NK-92 treated with Interleukin-12 subunit alpha and Interleukin-12 subunit beta, amount 100 ng/mL, for 24 hours (cell line): ENCODE measurements at regions not wholly inside any gene's neighbourhood (a gene's known extent, or its start where the extent isn't known, plus 50 kb on each side); places are given as distances from the start of the nearest gene placed in this dataset.
"Not testable (repeated sequence)": the region's sequence is repeated elsewhere in the genome, so short reads cannot be mapped to it uniquely, and the experiment has no call there.

ENCODE experiments used
- DNase-seq: peaks from one replicate; lab custom pipeline; 2025; lab: John Stamatoyannopoulos, UW

GRCh38 chr4:1561286-1561990 lies 122.7 kb downstream of the FAM53A start:
- no peak for DNase-seq

DNA sequence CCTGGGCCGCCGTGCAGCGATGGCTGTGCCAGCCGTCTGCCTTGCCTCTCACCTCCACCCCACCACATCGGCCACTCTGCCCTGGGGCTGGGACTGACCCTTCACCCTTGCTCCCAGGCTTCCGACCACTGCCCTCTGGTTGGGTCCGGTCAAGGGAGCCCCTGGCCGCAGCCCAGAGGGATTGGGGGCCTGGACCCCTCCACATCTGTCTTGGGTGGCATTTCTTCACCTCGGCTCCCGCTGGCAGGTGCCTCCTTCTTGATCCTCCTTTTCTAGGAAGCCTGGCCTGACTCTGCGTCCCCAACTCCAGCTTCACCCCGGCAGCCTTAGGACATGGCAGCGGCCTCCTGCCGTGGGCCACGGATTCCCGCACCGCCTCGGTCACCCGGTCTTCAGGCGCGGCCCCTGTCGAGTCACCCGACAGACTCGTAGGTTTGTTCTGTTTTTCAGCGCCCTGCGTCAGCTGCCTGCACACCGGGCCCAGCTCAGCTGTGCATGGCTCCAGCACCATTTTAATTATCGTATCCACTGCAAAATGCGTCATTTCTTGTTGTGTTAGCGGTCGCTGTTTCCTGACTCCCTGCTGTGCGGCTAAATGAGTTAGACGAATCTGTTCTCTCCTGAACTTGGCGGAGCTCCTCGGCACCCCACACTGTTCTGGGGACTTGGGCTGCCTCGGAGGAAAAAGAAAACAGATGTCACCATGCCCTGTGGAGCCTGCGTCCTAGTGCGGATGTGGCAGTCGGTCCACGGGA lies 124.0 kb downstream of the FAM53A start:
- no peak for DNase-seq

DNA sequence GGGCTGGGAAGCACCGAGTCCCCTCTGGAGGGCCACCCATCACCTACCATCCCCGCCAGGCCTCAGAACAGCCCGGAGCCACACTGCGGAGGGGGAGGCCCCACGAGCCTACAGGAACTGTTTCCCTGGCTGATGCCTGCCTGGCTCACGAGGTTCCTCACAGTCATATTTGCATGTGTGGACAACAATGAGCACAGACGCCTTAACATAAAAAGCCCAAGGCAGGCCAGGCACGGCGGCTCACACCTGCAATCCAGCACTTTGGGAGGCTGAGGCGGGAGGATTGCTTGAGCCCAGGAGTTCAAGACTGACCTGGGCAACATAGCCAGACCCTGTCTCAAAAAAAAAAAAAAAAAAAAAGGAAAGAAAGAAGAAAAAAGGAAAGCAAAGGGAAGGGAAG lies 125.9 kb downstream of the FAM53A start:
- no peak for DNase-seq

DNA sequence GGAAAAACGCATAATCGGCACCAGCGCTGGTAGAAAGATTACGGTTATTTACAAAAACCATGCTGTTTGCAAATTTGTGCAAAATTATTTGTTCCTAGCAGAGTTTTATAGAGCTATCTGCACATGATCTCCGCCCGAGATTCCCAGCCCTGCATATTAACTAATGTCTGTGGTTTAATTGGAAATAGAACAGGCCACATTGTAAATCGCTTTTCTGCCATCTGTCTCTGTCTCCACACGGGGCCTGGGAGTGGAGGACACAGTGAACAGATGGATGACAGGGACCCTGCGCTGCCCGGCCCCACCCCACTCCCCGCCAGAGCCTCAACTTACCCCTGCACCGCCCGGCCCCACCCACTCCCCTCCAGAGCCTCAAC lies 126.9 kb downstream of the FAM53A start:
- no peak for DNase-seq

DNA sequence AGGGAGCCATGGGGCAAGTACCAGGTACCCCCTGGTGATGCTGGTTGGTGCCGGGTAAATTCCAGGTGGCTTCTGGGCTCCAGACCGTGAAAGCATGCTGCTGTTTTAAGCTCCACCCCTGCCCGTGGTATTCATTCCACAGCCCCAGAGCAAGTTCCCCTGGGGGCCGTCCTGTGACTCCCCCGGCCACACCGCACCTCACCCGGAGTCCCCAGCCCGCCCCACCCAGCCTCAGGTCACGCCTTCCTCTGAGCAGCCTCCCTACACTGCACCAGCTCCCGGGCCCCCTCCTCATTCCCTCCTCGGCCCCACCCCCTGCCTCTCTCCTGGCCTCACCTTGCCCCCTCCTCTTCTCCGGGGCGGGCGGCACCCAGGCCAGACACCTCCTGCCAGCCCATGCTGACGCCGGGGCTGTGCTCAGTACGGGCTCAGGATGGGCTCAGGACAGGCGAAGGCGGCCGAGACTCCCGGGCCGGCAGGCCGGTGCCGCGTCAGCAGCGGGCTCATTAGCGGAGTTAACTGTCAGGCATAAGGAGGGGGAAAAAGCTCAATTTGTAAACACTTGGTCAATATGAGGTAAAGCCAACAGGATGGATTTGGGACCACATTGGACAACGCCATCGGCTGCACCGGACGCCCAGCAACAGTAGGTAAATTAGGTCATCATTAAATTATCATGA lies 127.4 kb downstream of the FAM53A start:
- no peak for DNase-seq

DNA sequence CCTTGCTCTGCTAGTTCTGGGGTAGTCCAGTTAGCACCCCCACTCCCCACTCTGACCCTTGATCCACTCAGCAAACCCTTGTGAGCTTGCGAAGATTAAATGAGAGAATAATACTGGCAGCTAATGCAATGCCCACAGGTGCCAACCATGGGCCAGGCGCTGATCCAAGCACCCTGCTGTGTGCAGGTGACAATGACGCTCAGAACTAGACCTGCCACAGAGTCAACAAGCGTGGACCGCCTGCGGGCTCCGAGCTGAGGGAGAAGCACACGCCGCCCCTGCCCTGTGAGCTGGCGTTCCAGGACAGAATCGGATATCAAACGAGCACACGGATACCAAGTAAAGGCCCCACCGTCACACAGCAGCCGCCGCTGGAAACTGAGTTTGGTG lies 129.2 kb downstream of the FAM53A start:
- DNase-seq = no peak

GRCh38 chr4:1554246-1554875 lies 129.8 kb downstream of the FAM53A start:
- no peak for DNase-seq

DNA sequence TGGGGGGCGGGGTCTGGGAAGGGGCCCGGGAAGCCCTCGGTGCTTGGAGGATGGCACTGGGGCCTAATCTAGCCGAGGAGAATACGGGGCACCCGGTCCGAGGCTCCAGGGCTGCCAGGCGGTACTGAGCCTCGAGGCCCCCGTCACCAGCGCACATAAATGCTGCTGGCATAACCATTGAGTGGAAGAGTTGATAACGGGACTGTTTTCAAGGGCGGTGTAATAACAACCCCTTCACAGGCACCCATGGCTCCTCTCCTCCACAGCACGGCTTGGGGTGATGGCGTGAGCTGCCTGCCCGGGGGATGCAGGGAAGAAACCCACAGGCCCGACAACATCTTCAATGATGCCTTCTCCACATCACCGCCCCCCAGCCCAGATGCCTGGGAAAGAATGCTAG lies 130.7 kb downstream of the FAM53A start:
- DNase-seq = no peak

GRCh38 chr4:1552451-1552850 lies 131.7 kb downstream of the FAM53A start:
- no peak for DNase-seq

DNA sequence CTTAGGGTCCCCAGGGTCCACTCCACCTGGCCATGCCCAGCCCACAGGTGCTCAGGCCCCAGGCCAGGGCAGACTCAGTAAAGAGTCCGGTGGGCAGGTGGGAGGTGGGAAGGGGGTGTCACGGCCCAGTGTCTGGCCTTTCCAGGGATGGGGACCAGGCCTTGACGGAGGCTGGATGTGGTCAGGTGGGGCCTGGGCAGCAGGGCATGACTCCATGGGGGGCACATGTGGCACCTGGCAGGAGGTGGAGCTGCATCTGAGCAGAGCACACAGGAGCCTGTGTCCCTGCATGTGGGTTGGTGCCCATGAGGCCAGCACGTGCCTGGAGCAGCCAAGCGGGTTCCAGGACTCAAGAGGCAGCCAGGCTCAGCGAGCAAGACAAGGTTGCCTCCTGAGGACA lies 132.9 kb downstream of the FAM53A start:
- no peak for DNase-seq

GRCh38 chr4:1550122-1551070 lies 133.7 kb downstream of the FAM53A start:
- no peak for DNase-seq

DNA sequence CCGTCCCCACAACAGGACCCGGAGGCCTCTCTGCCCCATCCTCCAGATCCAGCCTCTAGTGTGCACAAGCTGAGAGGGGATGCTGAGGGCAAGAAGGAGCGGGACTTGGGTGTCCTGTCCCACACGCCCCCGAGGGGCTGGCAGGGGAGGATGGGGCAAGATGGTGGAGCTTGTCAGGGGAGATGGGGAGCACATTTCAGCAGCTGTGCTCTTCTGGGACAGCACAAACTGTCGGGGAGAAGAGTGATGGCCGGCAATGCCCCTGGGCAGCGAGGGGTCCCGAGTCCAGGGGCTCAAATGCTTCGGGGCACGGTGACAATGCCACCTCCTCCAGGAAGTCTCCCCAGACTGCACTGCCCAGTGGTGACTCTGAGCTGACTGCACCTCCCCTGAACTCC lies 134.5 kb downstream of the FAM53A start:
- no peak for DNase-seq

DNA sequence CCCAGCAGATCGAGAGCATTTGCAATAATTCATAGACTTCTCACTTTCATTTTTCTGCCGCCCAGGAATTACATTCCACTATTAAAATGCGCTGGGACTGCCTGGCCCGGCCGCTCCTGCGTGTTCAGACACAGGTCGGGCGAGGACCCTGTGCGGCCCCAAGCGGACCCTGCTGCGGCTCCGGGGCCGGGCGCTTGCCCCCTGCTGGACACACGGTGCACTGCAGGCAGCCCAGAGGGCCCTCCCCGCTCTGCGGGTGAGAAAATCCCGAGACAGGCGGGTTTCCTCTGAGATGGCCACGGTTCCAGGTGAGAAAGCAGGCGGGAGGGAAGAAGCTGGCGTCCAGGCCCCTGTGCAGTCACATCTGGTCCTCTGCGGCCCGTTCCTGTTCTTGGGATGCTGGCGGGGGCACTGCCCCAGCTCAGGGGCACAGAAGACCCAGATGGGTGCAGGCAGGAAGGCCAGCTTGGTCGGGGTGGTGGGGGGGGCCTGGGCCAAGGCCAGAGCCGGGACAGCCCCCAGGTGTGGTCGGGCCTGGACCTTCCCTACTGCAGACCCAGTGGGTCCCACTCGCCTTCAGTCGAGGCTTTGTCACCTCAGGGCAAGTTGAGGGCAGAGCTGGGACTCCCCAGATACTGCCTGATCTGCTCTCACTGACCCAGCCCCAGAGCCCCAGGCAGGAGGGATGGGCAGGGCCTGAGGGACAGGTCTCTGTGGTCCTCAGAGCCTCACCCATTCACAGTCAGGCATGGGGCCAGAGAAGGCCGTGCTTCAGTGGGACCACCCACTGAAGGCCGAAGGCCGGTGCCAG lies 135.1 kb downstream of the FAM53A start:
- DNase-seq = not testable (repeated sequence)

DNA sequence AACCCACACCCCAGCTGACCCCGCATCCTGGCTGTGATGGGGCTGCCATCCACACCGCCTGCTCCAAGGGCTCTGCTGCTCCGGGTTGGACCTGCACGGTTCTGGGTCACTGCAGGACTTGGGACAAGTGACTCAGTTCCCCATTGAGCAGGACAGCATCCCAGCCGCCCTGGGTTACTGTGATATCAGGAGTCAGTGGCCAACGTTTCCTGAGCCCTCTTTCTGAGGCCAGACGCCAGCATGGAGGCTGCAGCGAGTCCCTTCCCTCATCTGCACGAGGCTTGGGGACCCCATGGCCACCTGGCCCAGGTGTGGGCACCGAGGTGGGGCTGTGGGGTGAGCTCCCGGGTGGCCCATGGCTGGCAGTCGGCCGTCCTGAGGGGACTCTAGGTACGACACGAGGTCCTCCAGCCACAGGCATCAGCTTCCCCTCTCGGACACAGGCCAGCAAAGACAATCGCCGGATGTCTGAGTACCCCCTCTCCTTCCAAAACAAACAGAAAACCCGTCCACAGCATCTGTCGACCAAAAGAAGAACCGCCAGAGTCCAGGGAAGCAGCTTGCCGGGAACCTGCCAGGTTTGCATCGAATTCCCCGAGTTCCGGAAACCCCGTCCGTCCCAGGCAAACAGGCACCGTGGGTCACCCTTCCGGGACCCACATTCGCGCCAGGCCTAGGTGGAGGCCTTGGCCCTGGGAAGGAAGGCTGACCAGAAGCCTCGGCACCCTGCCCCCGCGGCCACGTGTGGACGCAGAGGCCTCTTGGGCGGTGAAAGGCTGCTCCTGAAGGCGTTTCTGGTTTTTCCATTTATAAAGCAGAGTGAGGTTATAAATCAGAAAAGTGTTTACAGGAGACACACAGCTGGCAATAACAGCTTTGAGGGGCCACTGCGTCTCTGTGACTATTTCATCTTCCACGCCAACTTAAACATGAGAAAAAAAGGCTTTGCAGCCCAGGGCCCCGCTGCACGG lies 136.0 kb downstream of the FAM53A start:
- DNase-seq = no peak

DNA sequence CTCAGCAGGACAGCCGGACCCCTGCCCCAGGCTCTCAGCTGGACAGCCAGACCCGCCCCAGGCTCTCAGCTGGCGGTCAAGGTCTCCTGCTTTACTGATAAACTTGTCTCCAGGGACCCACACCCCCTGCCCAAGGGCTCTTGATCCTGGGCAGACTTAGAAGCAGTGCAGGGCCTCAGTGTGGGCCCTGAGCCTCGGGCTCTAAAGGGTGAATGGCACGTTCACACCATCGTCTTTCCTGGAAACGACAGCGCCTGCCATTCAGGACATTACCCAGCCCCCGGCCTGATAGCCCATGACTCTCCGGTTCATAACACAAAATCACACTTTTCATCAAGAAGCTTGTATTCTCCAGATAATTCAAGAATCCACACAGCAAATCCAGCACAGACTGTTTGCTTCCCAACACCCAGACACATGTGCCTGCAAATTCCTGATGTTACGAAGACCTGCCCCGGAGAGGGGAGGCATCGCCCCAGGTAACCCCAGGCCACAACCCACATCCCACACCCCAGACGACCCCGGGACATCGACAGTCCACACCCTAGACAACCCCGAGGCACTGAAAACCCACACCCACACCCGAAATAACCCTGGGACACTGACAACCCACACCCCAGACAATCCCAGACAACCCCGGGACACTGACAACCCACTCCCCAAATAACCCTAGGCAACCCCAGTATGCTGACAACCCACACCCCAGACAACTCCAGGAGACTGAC lies 136.8 kb downstream of the FAM53A start:
- DNase-seq = no peak

DNA sequence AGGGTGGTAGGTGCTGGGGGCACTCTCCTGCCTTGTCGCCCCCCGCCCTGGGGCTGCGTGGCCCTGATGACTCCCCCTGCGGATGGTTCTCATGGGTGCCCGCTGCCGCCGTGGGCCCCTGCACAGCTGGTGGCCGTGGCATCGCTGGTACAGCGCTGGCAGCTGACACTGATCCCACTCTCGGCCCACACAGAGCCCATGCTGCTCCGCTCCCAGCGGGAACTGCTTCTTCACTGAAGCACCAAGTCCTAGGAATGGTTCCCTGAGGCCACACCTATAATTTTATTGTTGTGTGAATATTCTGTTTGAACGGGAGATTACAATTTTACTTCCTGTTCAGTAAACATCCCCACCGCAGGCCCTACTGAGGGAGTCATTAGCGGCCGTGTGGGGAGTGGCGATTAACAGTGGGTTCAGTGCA lies 138.6 kb upstream of the NKX1-1 start:
- DNase-seq = no peak

DNA sequence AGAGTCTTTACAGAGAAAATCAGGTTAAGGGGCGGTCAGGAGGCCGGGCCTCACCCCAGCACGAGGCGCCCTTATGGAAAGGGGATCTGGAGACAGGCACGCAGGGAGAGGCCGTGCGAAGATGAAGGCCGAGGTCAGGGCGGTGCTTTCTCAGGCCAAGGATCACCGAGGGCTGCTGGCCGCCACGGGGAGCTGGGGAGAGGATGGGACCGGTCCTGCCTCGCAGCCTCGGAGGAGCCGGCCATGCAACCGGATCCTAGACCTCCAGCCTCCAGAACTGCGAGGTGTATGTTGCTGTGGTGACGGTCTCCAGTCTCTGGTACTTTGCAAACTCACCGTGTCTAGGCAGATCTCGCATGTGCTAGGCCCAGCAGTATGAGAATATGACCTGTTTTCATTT lies 138.2 kb upstream of the NKX1-1 start:
- not testable (repeated sequence) for DNase-seq

GRCh38 chr4:1543976-1544375 lies 137.7 kb upstream of the NKX1-1 start:
- DNase-seq = no peak

- no peak for DNase-seq
These were observed 137.3 kb upstream of the NKX1-1 start for GRCh38 chr4:1543561-1543960.
